Osteoblast (primary cell): ENCODE measurements at regions not wholly inside any gene's neighbourhood (a gene's known extent, or its start where the extent isn't known, plus 50 kb on each side); places are given as distances from the start of the nearest gene placed in this dataset.

Experiments
- DNase-seq: peaks from one replicate; pipeline ENCODE4 v3.0.0; 2011; ENCODE audit warnings: low spot score, mixed read lengths; ENCODE audit not compliant: insufficient read length; ENCODE audit errors: missing footprints
- H2AFZ ChIP-seq: 2 replicates; pipeline ENCODE4 v1.6.0; 2011; ENCODE audit warnings: mild to moderate bottlenecking, low read length
- H3K27ac ChIP-seq: 2 replicates; pipeline ENCODE4 v1.5.1; 2011; ENCODE audit warnings: mild to moderate bottlenecking, low read depth, low read length, moderate library complexity
- H3K27me3 ChIP-seq: 2 replicates; pipeline ENCODE4 v1.6.0; 2012; ENCODE audit warnings: mild to moderate bottlenecking, control low read depth, inconsistent platforms, low read length, moderate library complexity; ENCODE audit not compliant: insufficient read depth
- H3K36me3 ChIP-seq: 2 replicates; pipeline ENCODE4 v1.5.1; 2011; ENCODE audit warnings: mild to moderate bottlenecking, low read length, control low read depth, moderate library complexity; ENCODE audit not compliant: insufficient read depth
- H3K4me1 ChIP-seq: 2 replicates; pipeline ENCODE4 v1.5.1; 2011; ENCODE audit warnings: mild to moderate bottlenecking, low read length, control low read depth, moderate library complexity; ENCODE audit not compliant: insufficient read depth
- H3K4me2 ChIP-seq: 2 replicates; pipeline ENCODE4 v1.6.0; 2011; ENCODE audit warnings: mild to moderate bottlenecking, low read length; ENCODE audit not compliant: insufficient read depth
- H3K4me3 ChIP-seq: fragments of 200-600 bp; sonication (generic); 3 replicates; pipeline ENCODE4 v1.5.1; 2012; ENCODE audit warnings: mild to moderate bottlenecking, low read length, inconsistent platforms; ENCODE audit not compliant: insufficient read depth
- H3K79me2 ChIP-seq: 2 replicates; pipeline ENCODE4 v1.6.0; 2012; ENCODE audit warnings: mild to moderate bottlenecking, low read length, control low read depth, inconsistent platforms; ENCODE audit not compliant: insufficient read depth
- H3K9me3 ChIP-seq: 2 replicates; pipeline ENCODE4 v1.5.1; 2011; ENCODE audit warnings: low read depth, low read length, control low read depth
- H4K20me1 ChIP-seq: 2 replicates; pipeline ENCODE4 v1.6.0; 2012; ENCODE audit warnings: mild to moderate bottlenecking, low read length, control low read depth; ENCODE audit not compliant: insufficient read depth
- TF ChIP-seq, protein P1 (sequence below): IDR thresholded peaks from 2 replicates; pipeline ENCODE4 v1.5.1; 2011; ENCODE audit warnings: mild to moderate bottlenecking, low read depth, low read length, moderate library complexity; ENCODE audit errors: extremely low read depth

DNA sequence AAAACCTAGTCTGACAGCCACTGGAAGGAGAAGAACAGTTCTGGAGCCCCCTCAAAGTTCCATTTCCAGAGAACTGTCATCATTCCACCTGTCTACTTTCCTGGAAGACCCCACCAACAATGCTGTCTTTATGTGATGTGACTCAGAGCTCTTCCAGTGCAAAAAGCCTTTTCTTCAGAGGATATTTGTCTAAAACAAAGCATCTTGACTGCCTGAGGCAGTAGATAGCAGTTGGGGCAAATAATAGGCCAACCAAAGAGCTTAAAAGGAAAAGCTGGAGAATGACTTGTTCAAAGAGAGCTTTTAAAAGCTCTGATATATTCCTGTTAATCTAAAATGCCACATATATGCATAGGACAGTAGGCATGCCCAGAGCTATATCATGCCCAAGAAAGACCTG, 62.6 kb downstream of the MIS18A start:
- Histone ChIP-seq H4K20me1 (no peaks in the 10 kb centered on the region), H3K79me2 (no peaks in the 10 kb centered on the region), H3K9me3 (no peaks in the 10 kb centered on the region), H2AFZ (no peak overlapping the region), H3K4me2 (no peak overlapping the region), H3K4me1 (no peaks in the 10 kb centered on the region), H3K27ac (no peak overlapping the region), H3K27me3 (no peaks in the 10 kb centered on the region), H3K36me3 (no peaks in the 10 kb centered on the region), H3K4me3 (no peak overlapping the region)
- no peak for DNase-seq
- TF ChIP-seq, protein P1, sequence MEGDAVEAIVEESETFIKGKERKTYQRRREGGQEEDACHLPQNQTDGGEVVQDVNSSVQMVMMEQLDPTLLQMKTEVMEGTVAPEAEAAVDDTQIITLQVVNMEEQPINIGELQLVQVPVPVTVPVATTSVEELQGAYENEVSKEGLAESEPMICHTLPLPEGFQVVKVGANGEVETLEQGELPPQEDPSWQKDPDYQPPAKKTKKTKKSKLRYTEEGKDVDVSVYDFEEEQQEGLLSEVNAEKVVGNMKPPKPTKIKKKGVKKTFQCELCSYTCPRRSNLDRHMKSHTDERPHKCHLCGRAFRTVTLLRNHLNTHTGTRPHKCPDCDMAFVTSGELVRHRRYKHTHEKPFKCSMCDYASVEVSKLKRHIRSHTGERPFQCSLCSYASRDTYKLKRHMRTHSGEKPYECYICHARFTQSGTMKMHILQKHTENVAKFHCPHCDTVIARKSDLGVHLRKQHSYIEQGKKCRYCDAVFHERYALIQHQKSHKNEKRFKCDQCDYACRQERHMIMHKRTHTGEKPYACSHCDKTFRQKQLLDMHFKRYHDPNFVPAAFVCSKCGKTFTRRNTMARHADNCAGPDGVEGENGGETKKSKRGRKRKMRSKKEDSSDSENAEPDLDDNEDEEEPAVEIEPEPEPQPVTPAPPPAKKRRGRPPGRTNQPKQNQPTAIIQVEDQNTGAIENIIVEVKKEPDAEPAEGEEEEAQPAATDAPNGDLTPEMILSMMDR = no peak

DNA sequence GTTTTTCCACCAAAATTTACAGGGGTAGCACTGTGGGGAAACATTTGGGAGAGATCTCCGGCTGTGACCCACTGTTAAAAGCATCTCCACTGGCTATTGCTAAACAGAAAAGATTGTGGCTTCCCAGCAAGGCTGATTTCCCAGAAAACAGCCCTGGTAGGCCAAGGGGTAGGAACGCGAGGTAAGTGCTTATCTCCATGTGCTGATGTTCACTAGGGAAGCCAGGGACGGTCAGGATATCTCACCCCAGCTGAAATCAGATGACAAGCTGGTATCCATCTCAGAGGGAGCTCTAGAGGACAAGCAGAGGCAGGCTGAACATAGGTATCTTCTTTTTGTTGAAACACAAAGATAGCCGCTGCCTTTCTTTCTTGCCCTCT, 63.6 kb downstream of the MIS18A start:
- no peaks in the 10 kb centered on the region for H3K36me3 ChIP-seq
- H4K20me1 ChIP-seq = no peaks in the 10 kb centered on the region
- H3K79me2 ChIP-seq = no peaks in the 10 kb centered on the region
- H3K4me2 ChIP-seq = no peak overlapping the region
- H3K4me3 ChIP-seq = no peak overlapping the region
- H2AFZ ChIP-seq = no peak overlapping the region
- no peaks in the 10 kb centered on the region for H3K27me3 ChIP-seq
- H3K4me1 ChIP-seq = no peaks in the 10 kb centered on the region
- TF ChIP-seq, protein P1 = no peak
- H3K9me3 ChIP-seq = no peaks in the 10 kb centered on the region
- no peak for DNase-seq
- no peak overlapping the region for H3K27ac ChIP-seq

DNA sequence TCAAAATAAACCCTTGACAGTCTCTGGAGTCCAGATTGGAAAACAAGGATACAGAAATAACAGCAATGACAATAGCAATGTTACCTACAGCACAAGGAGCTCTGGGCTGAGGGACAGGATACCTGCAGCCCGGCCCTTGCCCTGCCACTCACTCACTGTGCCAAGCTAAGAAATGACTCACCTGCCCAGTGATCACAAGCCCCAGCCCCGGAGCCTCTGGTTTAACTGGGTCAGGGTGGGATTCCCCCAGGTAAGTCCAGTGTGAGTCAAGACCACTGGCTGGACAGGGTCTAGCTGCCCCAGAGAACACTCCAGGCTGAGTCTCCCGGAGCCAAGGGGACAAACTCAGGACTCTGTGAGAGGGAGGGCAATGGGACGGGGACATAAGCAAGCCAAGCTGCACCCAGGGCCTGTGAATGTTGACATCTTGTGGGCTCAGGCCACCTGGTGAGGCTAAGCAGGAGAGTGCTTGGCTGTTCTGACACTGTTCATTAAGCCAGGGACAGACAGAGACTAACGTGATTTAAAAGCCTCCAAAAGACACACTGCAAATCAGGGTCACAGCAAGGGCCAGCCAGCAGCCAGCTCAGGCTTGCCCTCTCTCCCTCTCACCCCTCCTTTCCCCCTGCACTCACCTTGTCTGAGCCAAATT, 64.1 kb downstream of the MIS18A start:
- Histone ChIP-seq H3K9me3 (no peaks in the 10 kb centered on the region), H2AFZ (no peak overlapping the region), H4K20me1 (no peaks in the 10 kb centered on the region), H3K79me2 (no peaks in the 10 kb centered on the region), H3K4me1 (no peaks in the 10 kb centered on the region), H3K27me3 (no peaks in the 10 kb centered on the region), H3K4me2 (no peak overlapping the region), H3K27ac (no peak overlapping the region), H3K4me3 (no peak overlapping the region), H3K36me3 (no peaks in the 10 kb centered on the region)
- no peak for DNase-seq
- TF ChIP-seq, protein P1 = no peak

DNA sequence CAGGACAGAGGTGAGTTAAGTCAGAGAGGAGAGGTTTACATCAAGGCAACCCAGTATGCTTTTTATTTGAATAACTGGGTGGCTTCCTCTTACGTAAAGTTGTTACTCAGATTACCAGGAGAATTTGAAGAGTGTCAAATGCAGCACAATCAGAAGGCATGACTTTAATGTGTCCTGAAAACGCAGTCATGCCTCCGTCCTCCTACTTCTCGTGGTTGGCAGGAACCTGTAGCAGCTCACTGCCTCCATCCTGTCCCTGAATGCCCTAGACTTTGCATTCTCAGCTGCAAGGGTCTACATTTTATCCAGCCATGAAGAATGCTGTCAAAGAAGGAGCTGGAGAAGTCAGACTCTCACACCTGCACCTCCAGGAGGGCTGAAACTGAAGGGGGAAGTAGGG, 66.7 kb downstream of the MIS18A start:
- H3K4me2 ChIP-seq = no peak overlapping the region
- no peaks in the 10 kb centered on the region for H3K9me3 ChIP-seq
- H3K27me3 ChIP-seq = no peaks in the 10 kb centered on the region
- H3K4me3 ChIP-seq = no peak overlapping the region
- no peaks in the 10 kb centered on the region for H4K20me1 ChIP-seq
- no peaks in the 10 kb centered on the region for H3K79me2 ChIP-seq
- no peaks in the 10 kb centered on the region for H3K4me1 ChIP-seq
- no peak overlapping the region for H3K27ac ChIP-seq
- H3K36me3 ChIP-seq = no peaks in the 10 kb centered on the region
- H2AFZ ChIP-seq = no peak overlapping the region
- DNase-seq = no peak
- TF ChIP-seq, protein P1 = no peak
